GM19463 (cell line): ENCODE measurements at regions not wholly inside any gene's neighbourhood (a gene's known extent, or its start where the extent isn't known, plus 50 kb on each side); places are given as distances from the start of the nearest gene placed in this dataset.

ENCODE experiments used
- ATAC-seq: cut with Tn5 transposase; IDR thresholded peaks from one replicate; pipeline ENCODE4 v1.9.1; 2021; ENCODE audit warnings: mild to moderate bottlenecking, moderate library complexity; ENCODE audit not compliant: unreplicated experiment

DNA sequence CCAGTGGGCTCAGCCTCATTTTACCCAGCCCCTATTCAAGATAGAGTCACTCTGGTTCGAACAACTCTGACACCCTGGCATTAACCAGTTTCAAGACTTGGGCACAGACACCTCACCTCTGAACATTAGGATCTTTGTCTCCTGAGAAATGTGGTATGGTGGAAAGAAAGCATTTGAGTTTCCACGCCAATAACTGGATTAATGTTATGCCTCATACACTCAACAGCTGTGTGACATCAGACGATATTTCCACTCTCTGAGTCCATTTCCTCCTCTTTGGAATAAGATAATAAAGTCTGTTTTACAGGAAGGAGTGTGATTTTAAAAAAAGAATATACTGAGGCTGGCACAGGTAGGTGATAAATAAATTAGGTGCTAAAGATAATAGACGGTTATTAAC is 121.3 kb upstream of the CHL1 start:
- ATAC-seq = no peak

DNA sequence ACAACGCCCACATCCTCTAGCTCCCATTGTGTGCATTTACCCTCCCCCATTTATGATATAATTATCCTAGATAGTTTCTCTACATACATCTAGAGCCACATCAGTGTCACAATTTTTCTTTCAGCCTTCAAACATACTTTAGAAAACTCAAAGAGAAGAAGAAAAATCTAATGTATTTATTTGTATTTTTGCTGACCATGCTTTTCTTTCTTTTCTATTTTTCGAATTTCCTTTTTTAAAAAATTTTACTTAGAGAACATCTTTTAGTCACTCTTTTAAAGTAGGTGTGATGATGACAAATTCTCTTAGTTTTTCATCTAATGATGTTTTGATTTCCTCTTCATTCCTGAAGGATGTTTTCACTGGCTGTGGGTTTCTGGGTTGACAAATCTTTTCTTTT is 117.0 kb upstream of the CHL1 start:
- no peak for ATAC-seq

- ATAC-seq = no peak
Measured at GRCh38 chr3:82508-82907, 114.1 kb upstream of the CHL1 start.

DNA sequence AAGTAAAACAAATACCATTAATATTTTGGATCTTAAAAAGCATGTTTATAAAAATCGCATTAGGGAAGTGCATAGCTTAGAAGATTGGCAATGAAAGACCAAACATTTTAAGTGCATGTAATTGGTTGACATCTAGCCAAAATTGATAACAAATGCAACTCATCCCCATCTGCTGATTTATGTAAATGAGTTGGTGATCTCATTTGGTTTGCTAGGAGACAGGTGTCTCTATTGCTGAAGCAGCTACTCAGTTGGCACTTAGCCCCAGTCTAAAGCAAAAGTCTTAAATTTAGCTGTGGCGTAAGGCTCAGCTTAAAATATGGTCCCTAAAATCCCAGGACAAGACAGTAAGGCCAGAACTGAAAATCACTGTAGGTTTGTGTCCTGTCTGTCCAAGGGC is 113.5 kb upstream of the CHL1 start:
- no peak for ATAC-seq

DNA sequence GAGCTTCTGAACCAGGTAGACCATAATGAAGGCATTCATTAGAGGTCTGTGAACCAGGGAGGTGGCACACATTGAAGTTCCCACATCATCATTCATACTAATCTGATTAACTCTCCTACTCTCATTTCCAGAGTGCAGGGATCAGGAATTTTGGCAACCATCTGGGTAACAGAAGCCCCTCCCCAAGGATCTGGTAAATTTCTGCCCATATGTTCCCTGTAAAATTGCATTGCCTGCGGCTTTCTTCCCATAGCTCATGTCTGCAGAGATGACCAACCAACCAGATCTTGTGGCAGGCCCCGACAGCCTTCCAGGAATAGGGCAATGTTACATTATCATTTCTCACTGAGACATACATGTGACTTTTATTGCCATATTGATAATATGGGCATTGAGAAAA is 111.4 kb upstream of the CHL1 start:
- no peak for ATAC-seq

DNA sequence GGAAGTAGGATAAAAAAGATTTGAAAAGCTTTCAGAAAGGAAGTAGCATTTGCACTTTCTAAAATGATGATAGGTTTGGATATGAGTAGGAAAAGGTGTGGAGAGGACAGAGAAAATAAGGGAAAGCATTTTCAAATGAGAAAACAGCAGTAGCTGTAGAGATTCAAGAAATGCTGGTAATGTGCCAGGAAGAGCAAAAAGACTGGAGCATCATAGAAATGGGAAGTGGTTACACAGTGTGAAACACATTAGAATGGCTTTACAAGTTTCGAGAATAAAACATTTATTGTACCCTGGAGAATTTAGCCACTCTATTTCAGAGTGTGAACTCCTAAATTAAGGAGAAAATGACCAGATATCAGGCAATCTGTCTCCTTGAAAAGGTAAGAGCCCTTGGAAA is 108.3 kb upstream of the CHL1 start:
- no peak for ATAC-seq

DNA sequence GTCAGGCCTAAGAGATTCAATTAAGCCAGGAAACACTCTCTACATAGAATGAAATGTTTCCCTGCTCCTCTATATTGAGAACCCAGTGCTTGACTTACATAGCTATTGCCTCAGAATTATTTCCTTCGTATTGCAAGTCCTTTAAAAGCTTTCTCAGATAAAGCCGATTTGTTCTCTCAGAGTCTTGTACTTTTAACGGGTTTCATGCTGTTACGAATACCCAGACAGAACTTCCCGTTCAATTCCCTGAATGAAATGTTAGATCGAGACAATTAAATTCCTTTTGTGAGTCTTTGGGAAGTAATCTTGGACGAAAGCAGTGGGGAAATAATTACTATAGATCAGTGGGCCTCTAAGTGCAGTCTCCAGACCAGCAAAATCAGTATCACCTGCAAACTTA is 102.8 kb upstream of the CHL1 start:
- ATAC-seq = no peak

- ATAC-seq = no peak
Measured at GRCh38 chr3:96259-96658, 100.3 kb upstream of the CHL1 start.

DNA sequence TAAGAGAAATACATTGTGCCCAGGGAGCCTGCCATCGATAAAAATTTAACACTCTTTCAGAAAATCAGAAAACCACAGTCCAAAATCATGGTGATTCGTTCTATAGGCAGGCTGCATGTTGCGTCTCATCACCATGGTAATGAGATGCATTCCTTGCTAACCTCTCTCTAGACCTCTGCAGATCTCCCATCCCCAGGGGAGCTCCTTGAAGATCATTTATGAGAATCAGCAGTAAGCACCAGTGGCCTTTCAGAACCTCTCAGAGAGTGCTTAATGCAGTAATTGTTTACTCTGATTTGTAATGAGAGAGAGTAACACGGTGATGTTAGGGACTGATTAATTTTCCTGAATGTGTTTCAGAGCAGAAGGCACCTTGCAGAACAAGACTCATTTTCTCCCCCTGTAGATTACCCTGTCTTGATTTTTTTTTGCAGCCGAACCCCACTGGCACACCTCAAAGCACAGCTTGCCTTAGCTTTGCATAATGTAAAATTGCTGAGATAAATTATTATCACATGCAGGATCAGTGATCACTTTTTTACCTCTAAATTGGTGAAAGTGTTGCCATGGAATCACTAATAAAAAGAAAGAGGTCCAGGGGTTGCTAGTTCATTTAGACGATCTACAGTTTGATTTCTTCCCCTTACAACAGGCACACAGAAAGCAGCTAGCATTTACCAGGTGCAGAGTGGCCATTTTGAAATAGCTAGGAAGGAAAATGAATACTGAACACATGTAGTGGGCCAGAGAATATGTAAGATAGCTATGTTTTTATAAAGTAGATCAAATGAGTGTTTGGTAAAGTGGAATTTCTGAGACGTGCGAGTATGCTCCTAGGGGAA is 98.9 kb upstream of the CHL1 start:
- no peak for ATAC-seq

GRCh38 chr3:98259-98654 is 98.3 kb upstream of the CHL1 start:
- no peak for ATAC-seq

DNA sequence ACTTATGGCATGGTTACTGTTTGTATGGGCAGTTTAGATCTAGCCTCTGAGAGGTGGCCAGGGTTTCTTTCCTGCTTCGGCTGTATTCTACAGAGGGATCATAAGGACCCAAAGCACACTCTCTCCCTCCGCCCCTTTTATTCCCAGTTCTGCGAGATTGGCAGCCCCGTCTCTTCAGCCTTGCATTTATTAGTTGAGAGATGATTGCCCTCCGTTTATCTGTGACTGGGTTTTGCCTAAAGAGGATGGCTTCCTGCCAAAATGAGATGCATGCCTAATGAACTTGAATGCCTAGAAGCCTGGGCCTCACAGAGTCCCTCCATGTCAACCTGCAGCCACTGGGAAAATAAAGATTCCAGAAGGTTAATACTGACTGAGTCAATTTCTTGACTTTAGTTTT is 97.1 kb upstream of the CHL1 start:
- ATAC-seq = no peak

- no peak for ATAC-seq
Measured at GRCh38 chr3:102484-102883, 94.1 kb upstream of the CHL1 start.

DNA sequence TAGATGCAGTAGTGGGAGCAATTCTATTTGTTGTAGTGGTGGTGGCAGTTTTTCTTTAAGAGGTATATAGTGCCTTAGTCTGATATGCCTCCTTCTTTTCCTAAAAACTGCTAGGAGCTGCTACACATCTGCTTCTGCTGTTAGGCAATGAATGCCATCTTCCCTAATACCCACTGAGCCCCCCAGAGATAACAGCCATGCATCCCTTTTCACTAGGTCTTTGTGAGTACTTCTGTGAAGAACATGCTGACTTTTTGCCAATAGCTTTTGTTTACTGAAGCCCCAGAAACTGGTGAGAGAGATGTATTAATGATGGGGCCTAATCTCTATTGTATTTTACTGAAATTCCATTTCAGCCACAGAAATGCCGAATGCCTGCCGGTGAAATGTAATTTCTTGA is 92.6 kb upstream of the CHL1 start:
- no peak for ATAC-seq

DNA sequence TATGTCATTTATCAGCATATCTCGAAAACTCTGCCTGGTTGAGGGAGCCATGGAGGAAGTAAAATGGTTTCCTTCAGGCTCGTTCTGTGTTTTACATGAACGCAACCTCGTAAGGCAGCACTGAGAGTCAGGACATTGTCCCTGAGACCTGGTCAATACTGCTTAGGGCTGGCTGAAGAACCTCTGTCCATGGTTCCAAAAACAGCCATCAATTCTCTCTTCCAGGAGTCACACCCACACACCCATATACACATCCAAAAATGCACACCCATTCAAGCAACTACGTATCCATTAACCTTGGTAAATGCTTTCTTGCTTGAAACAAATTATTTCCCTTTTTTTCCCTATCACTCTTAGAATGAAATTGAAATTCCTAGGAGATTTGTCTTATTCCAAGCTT is 91.0 kb upstream of the CHL1 start:
- no peak for ATAC-seq

DNA sequence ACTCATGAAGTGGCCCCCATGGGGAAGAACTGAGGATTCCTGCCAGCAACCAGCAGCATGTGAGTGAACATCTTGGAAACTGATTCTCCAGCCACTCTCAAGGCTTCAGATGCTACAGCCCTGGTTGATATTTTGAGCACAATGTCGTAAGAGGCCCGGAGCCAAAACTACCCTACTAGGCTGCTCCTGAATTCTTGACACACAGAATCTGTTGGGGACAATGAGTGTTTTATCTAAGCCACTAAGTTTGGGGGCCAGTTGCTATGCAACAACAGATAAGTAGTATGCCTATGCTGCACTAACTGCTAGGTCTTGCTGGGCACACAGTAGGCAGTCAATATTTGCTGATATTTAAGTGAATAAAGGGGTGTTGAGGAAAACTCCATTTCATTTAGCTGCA is 89.9 kb upstream of the CHL1 start:
- no peak for ATAC-seq

DNA sequence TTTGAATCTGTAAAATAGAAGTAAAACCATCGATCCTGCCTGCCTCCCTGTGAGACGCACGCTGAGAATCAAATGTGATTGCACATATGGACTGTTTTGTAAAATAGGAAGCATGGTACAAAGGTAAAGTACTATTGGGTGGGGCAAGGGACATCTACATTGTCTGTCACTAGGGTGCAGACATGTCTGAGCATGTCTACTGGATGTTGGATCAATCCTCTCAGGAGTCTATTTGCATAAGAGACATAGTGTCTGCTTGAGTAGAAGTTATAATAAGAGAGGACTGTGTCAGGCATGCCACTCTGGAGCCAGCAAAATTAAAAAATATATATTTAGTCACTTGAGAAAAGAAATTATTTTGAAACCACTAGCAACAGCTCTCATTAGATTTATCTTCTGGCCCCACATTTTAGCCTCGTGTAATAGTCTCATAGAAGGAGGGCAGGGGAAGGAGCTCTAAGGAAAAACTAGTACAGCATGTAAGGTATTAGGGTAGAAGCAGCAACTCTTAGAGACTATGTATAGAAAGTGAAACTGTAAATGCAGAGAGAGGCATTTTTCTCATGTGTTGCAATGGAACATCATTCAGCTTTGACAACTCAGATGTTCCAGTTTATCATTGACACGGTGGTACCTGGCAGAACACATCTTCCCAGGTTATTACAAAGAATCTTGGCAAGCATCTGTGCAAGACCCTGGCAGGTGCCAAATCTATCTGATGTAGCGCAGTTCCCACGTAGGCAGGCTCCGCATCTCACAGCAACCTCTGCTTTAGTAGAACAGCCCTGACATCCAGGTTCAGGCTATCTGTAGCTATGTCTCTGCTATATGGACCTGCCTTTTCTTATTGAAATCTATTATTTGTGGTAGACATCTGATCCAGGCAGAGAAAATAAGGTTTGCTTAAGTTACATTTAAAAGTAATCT is 85.2 kb upstream of the CHL1 start:
- peak; percentile 75 for ATAC-seq

DNA sequence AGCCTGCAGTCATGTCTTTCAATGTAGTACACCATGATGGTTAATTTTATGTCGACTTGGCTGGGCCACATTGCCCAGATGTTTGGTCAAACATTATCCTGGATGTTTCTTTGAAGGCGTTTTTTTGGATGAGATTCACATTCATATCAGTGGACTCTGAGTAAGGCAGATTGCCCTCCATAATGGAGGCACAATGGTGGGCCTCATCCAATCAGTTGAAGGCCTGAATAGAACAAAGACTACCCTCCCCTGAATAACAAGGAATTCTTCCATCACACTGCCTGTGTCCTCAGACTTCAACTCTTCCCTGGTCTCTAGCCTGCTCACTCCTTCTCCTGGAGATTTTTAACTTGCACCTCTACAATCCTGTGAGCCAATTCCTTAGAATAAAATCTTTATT is 83.8 kb upstream of the CHL1 start:
- no peak for ATAC-seq

DNA sequence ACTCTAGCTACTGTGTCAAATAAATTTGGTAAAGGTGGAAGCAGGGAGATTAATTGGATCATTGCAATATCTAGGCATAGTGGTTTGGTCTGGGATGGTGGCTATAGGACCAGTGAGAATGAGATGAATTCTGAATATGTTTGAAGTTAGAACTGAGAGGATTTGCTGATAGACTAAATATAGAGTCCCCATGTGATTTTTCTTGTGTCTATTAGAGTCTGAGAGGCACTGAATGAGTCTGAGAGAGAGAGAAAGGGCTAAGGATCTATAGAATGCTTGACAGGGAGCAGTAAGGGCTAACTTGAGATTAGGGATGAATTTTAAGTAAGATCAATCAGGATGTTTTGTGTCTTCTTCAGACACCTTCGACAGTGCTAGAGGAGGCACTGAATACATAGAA is 77.9 kb upstream of the CHL1 start:
- ATAC-seq = no peak

DNA sequence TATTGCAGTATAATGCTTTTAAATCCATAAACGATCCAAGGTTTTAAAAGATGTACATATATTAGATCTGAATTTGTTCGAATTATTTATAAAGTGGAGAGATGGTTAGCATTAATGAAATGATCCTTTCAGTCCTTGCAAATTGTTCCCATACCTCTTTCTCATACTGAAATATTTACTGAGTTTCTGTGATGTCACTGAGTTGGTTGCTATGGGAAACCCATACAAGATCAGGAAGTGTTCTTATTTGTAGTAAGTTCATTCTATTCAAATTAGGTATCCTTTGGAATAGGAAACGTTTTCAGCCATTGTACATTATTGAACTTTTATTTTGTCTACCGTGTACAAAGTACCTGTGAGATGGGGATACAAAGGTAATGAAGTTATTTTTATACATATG is 73.2 kb upstream of the CHL1 start:
- no peak for ATAC-seq

GRCh38 chr3:124557-125179 is 71.9 kb upstream of the CHL1 start:
- peak; percentile 81 for ATAC-seq

DNA sequence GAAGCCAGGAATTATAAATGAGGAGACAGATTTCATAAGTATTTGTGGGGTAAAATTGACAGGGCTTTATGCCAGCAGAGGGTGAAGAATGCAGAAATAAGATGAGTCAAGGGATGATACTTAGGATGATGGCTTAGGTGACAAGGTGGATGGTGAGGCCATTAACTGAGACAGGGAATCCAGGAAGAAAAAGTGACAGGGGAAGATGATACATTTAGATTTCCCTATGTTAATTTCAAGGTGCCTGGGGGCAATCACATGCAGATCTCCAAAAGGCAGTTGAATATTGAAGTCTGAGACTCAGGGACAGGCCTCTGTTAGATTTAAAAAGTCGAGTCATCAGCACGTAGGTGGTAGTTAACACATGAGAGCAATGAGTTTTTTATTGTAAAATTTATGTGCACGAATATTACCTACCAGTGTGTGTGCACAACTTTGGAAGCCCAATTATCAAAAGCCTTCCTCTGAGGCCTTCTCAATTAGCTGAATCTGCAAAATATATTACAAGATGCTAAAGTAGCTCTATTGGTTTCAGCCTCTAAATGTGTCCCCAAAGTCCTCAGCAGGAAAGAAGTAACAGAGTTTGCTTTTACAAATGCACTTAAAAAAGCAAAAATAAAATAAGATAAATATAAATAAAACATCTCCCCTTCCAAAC is 67.9 kb upstream of the CHL1 start:
- ATAC-seq = no peak
